GM12873 (cell line): ENCODE measurements at regions not wholly inside any gene's neighbourhood (a gene's known extent, or its start where the extent isn't known, plus 50 kb on each side); places are given as distances from the start of the nearest gene placed in this dataset.

ENCODE experiments used
- TF ChIP-seq, protein P1 (sequence below): IDR thresholded peaks from 2 replicates; pipeline ENCODE4 v1.5.1; 2012; ENCODE audit warnings: low read depth, mild to moderate bottlenecking, moderate library complexity, low read length, control low read depth; ENCODE audit not compliant: insufficient read depth; ENCODE audit errors: missing control alignments

DNA sequence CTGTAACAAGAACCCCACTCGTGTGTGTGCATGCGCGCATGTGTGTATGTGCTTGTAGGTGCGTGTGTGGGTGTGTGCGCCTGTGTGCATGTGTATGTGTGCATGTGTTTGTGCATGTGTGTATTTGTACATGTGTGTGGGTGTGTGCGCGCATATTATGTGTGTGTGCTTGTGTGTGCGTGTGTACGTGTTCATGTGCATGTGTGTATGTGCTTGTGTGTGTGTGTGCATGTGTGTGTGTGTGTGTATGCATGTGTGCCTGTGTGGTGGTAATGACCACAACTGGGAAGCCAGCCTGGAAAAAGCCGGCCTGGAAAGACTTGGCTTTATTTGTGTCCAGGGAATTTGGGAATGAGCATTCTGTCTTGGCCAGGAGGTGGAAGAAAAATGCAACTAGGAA, 157.5 kb downstream of the PAX1 start:
- TF ChIP-seq, protein P1, sequence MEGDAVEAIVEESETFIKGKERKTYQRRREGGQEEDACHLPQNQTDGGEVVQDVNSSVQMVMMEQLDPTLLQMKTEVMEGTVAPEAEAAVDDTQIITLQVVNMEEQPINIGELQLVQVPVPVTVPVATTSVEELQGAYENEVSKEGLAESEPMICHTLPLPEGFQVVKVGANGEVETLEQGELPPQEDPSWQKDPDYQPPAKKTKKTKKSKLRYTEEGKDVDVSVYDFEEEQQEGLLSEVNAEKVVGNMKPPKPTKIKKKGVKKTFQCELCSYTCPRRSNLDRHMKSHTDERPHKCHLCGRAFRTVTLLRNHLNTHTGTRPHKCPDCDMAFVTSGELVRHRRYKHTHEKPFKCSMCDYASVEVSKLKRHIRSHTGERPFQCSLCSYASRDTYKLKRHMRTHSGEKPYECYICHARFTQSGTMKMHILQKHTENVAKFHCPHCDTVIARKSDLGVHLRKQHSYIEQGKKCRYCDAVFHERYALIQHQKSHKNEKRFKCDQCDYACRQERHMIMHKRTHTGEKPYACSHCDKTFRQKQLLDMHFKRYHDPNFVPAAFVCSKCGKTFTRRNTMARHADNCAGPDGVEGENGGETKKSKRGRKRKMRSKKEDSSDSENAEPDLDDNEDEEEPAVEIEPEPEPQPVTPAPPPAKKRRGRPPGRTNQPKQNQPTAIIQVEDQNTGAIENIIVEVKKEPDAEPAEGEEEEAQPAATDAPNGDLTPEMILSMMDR = no peak

DNA sequence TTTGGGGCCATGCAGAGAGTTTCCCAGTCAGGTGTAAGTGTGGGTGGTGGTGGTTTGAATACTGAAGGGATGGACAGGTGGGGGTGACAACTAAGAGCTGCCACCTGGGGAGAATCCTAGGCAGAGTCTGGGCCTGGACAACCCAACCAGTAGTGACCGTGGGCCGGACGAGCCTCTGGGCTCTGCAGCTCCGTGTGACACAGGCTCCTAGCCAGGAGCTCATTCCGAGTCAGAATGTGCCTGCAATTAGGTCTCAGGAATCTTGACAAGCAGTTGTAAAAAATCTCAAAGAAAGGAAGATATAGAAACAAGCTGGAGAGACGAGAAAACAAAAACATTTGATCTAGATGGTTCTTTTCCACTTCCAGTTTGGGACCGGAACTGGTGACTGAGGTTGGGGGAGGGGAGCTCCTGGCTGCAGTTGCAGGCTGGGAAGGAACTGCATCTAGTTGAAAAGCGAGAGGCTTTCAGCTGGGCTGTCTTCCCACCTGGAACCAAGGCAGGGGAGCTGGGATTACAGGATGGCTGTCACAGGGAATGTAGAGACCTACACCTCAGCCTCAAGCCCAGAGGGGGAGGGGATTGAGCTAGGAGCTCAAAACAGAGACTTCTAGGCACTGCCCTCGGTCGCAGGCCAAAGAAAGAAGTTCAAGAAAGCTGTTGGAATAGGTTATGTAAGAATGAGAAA, 156.9 kb downstream of the PAX1 start:
- TF ChIP-seq, protein P1 = no peak

DNA sequence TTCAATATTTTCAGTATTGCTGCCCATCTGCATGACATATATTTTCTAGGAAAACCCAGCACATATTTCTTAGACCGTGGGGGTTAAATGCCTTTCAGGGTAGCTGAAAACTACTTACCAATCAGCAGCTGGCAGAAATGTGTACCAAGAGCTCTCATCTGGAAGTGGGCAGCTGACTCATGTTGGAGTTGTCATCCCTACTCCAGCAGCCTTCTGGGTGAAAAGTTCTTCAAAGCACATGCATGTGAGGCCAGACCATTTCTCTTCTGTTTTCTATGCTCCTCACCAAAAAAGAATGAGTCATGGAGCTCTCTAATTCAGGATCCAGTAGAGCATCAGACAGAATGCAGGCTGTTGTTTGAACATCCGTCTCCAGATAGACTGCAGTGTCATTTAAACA, 135.5 kb downstream of the PAX1 start:
- TF ChIP-seq, protein P1 = no peak

DNA sequence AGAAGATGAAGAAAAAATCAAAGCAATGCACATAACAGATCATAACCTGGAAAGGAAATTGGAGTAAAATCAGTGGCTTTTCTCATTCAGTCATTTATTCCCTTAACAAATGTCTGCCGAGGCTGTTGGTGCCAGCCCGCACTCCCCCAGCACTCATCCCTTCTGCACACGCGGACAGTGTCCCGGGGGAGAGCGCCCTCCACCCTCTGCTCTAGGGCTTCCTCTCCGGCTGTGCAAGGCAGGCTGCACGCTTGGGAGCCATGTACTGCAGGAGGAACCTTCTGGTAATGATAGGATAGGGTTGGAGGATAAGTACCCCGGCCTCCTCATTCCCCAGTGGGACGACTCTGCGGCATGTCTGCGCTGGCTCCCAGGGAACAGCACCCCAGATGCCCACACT, 134.5 kb downstream of the PAX1 start:
- TF ChIP-seq, protein P1 = no peak

DNA sequence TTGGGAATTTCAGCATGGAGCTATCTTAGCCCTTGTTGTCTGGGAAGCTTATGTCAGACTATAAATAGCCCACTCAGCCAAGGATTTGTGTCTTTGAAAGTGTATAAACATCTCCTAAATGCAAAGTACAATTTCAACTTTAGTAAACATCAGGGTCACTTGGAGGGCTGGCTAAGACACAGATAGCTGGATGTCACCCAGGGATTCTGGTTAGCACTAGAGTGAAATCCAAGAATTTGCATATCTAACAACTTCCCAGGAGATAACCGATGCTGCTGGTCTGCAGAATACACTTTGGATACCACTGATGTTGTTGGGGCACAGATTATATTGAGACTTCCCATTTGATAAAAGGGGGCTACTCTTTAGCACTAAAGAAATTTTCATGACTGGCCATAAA, 130.9 kb downstream of the PAX1 start:
- TF ChIP-seq, protein P1 = no peak

DNA sequence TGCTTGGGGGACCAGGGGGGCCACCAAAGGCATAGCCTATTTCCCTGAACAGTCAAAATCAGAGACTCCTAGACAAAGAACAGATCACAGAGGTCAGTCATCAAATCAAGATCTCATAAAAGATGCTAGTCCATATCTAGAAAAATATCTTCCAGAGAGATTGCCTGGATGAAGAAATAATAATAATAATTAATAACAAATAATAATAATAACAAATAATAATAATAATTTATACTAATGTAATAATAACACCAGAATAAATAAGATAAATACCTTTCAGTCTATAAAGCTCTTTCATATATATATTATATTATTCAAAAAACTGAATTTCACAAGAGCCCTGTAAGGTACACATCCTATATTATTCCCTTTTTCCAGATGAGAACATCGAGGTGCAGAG, 129.6 kb downstream of the PAX1 start:
- TF ChIP-seq, protein P1 = no peak

DNA sequence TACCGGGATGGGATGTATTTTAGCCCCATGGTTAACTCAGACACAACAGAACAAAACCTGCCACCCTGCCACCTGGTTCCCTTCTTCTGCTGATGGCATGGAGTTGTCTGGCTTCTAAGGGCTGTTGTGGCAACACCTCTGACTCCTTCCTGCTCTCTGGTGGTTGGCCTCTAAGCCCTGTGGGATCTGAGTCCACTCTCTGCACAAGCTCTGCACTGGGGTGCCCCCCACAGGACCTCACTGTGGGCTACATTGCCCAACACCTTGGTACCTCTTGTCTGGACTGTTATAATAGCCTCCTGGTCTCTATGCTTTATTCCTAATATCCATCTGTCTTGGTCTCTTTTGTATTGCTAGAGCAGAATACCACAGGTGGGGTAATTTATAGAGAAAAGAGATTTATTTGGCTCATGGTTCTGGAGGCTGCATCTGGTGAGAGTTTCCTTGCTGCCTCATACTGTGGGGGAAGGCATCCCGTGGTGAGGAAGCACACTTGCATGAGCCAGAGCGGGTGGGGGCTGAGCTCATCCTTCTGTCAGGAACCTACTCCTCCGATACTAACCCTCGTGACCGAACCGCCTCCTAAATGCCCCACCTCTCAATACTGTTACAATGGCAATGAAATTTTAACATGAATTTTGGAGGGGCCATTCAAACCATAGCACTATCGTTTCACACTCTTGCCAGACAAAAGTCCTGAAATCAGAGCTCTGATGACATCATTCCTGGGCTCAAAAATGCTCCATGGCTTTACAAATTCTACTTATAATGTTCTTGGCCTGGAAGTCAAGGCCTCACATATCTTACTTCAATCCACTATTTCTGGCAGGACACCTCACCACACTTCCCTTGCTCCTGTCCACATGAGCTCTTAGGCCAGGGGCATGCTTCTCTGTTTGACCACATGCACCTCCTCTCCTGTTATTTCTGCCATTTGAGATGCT, 127.2 kb downstream of the PAX1 start:
- TF ChIP-seq, protein P1 = no peak
